K562 (cell line): ENCODE measurements at regions not wholly inside any gene's neighbourhood (a gene's known extent, or its start where the extent isn't known, plus 50 kb on each side); places are given as distances from the start of the nearest gene placed in this dataset.
A peak's percentile ranks its signal among the peaks of the same experiment; 100 is the strongest.

ENCODE experiments used
- BACH1 ChIP-seq: fragments of 200-800 bp; sonication (Bioruptor generic); IDR thresholded peaks from 2 replicates; pipeline ENCODE4 v1.6.1; 2016; ENCODE audit warnings: missing genetic modification characterization, missing compliant biosample characterization
- BCOR ChIP-seq: fragments of 450-650 bp; IDR thresholded peaks from 2 replicates; pipeline ENCODE4 v1.6.1; 2016
- BMI1 ChIP-seq: fragments of 150-350 bp; IDR thresholded peaks from 2 replicates; pipeline ENCODE4 v1.6.1; 2014; ENCODE audit warnings: low read length
- CBFA2T2 ChIP-seq: fragments of 450-650 bp; conservative IDR thresholded peaks from 2 replicates; pipeline ENCODE4 v1.6.1; 2017; ENCODE audit warnings: mild to moderate bottlenecking
- CBFA2T3 ChIP-seq: fragments of 450-650 bp; IDR thresholded peaks from 2 replicates; pipeline ENCODE4 v1.6.1; 2017
- COPS2 ChIP-seq: fragments of 450-650 bp; conservative IDR thresholded peaks from 2 replicates; pipeline ENCODE4 v1.6.1; 2016; ENCODE audit warnings: mild to moderate bottlenecking, moderate library complexity
- DNMT1 ChIP-seq: fragments of 450-650 bp; IDR thresholded peaks from 2 replicates; pipeline ENCODE4 v1.6.1; 2016; ENCODE audit warnings: antibody characterized with exemption, mild to moderate bottlenecking
- E2F3 ChIP-seq: fragments of 250-450 bp; sonication (Bioruptor Pico); IDR thresholded peaks from 2 replicates; pipeline ENCODE4 v1.4.0; 2020; ENCODE audit warnings: mild to moderate bottlenecking
- EWSR1 ChIP-seq: fragments of 450-650 bp; IDR thresholded peaks from 2 replicates; pipeline ENCODE4 v1.6.1; 2018; ENCODE audit warnings: borderline replicate concordance, mild to moderate bottlenecking, low read depth, moderate library complexity; ENCODE audit not compliant: partially characterized antibody
- KHSRP ChIP-seq: fragments of 450-650 bp; IDR thresholded peaks from 2 replicates; pipeline ENCODE4 v1.6.1; 2017
- LARP7 ChIP-seq: fragments of 450-650 bp; IDR thresholded peaks from 2 replicates; pipeline ENCODE4 v1.6.1; 2016
- MITF ChIP-seq: IDR thresholded peaks from 2 replicates; pipeline ENCODE4 v1.6.1; 2014; ENCODE audit warnings: antibody characterized with exemption
- MLLT1 ChIP-seq, 2 experiments: fragments of 450-650 bp; IDR thresholded peaks; 2 replicates each; pipeline ENCODE4 v1.6.1; 2016
- NR2C2 ChIP-seq, 2 experiments: fragments of 200-800 bp in 1 of 2; sonication (Bioruptor generic) in 1 of 2; sonication (generic) in 1 of 2; formaldehyde crosslinking in 1 of 2; IDR thresholded peaks; 2 replicates each; pipeline versions ENCODE4 v1.6.1 to v1.8.0; 2016 to 2022; ENCODE audit warnings: mild to moderate bottlenecking in 1 of 2, missing compliant biosample characterization in 1 of 2, missing genetic modification characterization in 1 of 2, missing genetic modification reagents in 1 of 2
- PHF21A ChIP-seq: fragments of 450-650 bp; IDR thresholded peaks from 2 replicates; pipeline ENCODE4 v1.6.1; 2017; ENCODE audit warnings: low read depth, borderline replicate concordance
- SMARCA4 ChIP-seq: fragments of 450-650 bp; IDR thresholded peaks from 2 replicates; pipeline ENCODE4 v1.6.1; 2016
- ZFX ChIP-seq: sonication (generic); formaldehyde crosslinking; IDR thresholded peaks from 2 replicates; pipeline ENCODE4 v1.8.0; 2022; ENCODE audit warnings: mild to moderate bottlenecking, missing genetic modification reagents, moderate library complexity
- ZNF140 ChIP-seq: fragments of 250-450 bp; sonication (Bioruptor Pico); IDR thresholded peaks from 2 replicates; pipeline ENCODE4 v1.8.0; 2021; ENCODE audit warnings: moderate library complexity, mild to moderate bottlenecking, inconsistent platforms
- ZNF384 ChIP-seq: IDR thresholded peaks from 2 replicates; pipeline ENCODE4 v1.6.1; 2012; ENCODE audit warnings: low read depth, low read length, improper control_type of control experiment
- ZNF551 ChIP-seq: fragments of 250-450 bp; sonication (Bioruptor Pico); IDR thresholded peaks from 2 replicates; pipeline ENCODE4 v1.5.0; 2021; ENCODE audit warnings: mild to moderate bottlenecking, moderate library complexity
- TF ChIP-seq, protein P1 (sequence below), 2 experiments: fragments of 150-350 bp in 1 of 2; IDR thresholded peaks; 2 replicates each; pipeline ENCODE4 v1.6.1; 2012 to 2016; ENCODE audit warnings: low read depth in 2 of 2, low read length in 2 of 2, mild to moderate bottlenecking in 1 of 2, moderate library complexity in 1 of 2
- TF ChIP-seq, protein P2 (sequence below), 2 experiments: IDR thresholded peaks; 2 replicates each; pipeline ENCODE4 v1.6.1; 2011; ENCODE audit warnings: borderline replicate concordance in 1 of 2, control low read depth in 1 of 2, low read depth in 1 of 2, low read length in 1 of 2, mild to moderate bottlenecking in 1 of 2, mixed read lengths in 1 of 2, moderate library complexity in 1 of 2; ENCODE audit not compliant: insufficient read depth in 1 of 2, insufficient read length in 1 of 2, poor library complexity in 1 of 2, severe bottlenecking in 1 of 2; ENCODE audit errors: extremely low read depth in 1 of 2

- TF ChIP-seq, protein P1, sequence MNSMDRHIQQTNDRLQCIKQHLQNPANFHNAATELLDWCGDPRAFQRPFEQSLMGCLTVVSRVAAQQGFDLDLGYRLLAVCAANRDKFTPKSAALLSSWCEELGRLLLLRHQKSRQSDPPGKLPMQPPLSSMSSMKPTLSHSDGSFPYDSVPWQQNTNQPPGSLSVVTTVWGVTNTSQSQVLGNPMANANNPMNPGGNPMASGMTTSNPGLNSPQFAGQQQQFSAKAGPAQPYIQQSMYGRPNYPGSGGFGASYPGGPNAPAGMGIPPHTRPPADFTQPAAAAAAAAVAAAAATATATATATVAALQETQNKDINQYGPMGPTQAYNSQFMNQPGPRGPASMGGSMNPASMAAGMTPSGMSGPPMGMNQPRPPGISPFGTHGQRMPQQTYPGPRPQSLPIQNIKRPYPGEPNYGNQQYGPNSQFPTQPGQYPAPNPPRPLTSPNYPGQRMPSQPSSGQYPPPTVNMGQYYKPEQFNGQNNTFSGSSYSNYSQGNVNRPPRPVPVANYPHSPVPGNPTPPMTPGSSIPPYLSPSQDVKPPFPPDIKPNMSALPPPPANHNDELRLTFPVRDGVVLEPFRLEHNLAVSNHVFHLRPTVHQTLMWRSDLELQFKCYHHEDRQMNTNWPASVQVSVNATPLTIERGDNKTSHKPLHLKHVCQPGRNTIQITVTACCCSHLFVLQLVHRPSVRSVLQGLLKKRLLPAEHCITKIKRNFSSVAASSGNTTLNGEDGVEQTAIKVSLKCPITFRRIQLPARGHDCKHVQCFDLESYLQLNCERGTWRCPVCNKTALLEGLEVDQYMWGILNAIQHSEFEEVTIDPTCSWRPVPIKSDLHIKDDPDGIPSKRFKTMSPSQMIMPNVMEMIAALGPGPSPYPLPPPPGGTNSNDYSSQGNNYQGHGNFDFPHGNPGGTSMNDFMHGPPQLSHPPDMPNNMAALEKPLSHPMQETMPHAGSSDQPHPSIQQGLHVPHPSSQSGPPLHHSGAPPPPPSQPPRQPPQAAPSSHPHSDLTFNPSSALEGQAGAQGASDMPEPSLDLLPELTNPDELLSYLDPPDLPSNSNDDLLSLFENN (IDR thresholded peaks at IDR 0.05; ENCODE audit: low read depth in 2 of 2, low read length in 2 of 2) = no peak
- TF ChIP-seq NR2C2 (CRISPR knock-in tag; IDR thresholded peaks at IDR 0.05) (no peak), NR2C2 (tag; IDR thresholded peaks at IDR 0.05) (peak; percentile 61), ZNF384 (peak; percentile 68), LARP7 (no peak), ZNF551 (no peak), BCOR (peak; percentile 30; the same call in 1 of the 2 replicates), ZFX (CRISPR knock-in tag) (no peak), MLLT1 (IDR thresholded peaks at IDR 0.05) (peak in 1 of 2 experiments; percentile 50; a peak in 1 of 4 replicates), CBFA2T2 (no peak), E2F3 (CRISPR knock-in tag) (no peak), CBFA2T3 (peak; percentile 57), SMARCA4 (0 out of 2 replicates have a peak, but pooled peaks have one; percentile 28), ZNF140 (CRISPR knock-in tag) (no peak), BACH1 (tag) (no peak), MITF (no peak), EWSR1 (no peak), DNMT1 (no peak), KHSRP (no peak), PHF21A (no peak), BMI1 (no peak), COPS2 (no peak)
- TF ChIP-seq, protein P2, sequence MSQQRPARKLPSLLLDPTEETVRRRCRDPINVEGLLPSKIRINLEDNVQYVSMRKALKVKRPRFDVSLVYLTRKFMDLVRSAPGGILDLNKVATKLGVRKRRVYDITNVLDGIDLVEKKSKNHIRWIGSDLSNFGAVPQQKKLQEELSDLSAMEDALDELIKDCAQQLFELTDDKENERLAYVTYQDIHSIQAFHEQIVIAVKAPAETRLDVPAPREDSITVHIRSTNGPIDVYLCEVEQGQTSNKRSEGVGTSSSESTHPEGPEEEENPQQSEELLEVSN (IDR thresholded peaks at IDR 0.05; ENCODE audit: borderline replicate concordance in 1 of 2, extremely low read depth in 1 of 2, insufficient read depth in 1 of 2, insufficient read length in 1 of 2, low read depth in 1 of 2, low read length in 1 of 2, poor library complexity in 1 of 2, severe bottlenecking in 1 of 2) = peak in 1 of 2 experiments; percentile 21
Measured at GRCh38 chr17:62191390-62192361, 126.6 kb upstream of the MED13 start (continued).
